ENCODE measurements at regions not wholly inside any gene's neighbourhood (a gene's known extent, or its start where the extent isn't known, plus 50 kb on each side); places are given as distances from the start of the nearest gene placed in this dataset.
"Not testable (repeated sequence)": the region's sequence is repeated elsewhere in the genome, so short reads cannot be mapped to it uniquely, and the experiment has no call there.

DNA sequence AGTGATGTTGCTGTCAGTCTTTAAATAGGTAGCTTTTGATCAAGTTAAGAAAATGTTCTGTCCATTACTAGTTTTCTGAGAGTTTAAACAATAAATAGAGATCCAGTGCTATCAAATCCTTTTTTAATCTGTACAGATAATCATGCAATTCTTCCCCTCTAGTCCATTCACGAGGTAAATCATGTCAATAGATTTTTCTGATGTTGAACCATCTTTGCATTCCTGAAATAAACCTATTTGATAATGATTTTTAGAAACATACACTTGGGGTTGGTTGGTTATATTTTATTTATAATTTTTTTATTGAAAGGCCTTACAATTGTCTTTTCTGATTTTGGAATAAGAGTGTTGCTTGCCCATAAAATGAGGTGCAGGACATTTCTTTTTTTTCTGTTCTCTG is 95.0 kb downstream of the FAM53A start:
- Histone ChIP-seq H3K27me3 (replicated peaks; ENCODE audit: control insufficient read depth, insufficient read depth, low read length, poor library complexity, severe bottlenecking) (no peaks in the 10 kb centered on the region), H3K4me3 (ENCODE audit: insufficient read depth, low read depth, low read length, poor library complexity, severe bottlenecking) (no peak overlapping the region), H3K36me3 (ENCODE audit: control insufficient read depth, insufficient read depth, low read length) (no peaks in the 10 kb centered on the region), H3K9me3 (ENCODE audit: control insufficient read depth, low read length) (peaks cover 9% of the 10 kb centered on the region), H3K4me1 (ENCODE audit: control insufficient read depth, insufficient read depth, low read length, poor library complexity, severe bottlenecking) (no peaks in the 10 kb centered on the region), H3K27ac (ENCODE audit: insufficient read depth, low read length, poor library complexity, severe bottlenecking) (no peak overlapping the region)
- no peak for DNase-seq

DNA sequence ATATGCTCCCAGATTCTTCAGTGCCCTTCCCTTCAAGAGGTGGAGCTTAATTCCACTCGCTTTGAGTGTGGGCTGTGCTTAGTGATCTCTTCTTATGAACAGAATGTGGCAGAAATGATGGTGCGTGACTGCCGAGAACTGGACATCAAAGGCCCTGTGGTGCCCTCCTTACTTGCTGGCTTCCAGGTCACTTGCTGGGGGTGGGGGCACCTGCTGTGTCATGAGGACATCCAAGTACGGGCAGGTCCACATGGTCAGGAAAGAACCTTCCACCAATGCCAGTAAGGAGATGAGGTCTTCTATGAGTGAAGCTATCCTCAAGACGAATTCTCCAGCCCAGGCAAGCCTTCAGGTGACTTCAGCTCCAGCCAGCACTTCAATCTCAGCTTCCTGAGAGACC is 95.8 kb downstream of the FAM53A start:
- Histone ChIP-seq H3K27ac (ENCODE audit: insufficient read depth, low read length, poor library complexity, severe bottlenecking) (no peak overlapping the region), H3K4me1 (ENCODE audit: control insufficient read depth, insufficient read depth, low read length, poor library complexity, severe bottlenecking) (no peaks in the 10 kb centered on the region)
- DNase-seq: no peak

DNA sequence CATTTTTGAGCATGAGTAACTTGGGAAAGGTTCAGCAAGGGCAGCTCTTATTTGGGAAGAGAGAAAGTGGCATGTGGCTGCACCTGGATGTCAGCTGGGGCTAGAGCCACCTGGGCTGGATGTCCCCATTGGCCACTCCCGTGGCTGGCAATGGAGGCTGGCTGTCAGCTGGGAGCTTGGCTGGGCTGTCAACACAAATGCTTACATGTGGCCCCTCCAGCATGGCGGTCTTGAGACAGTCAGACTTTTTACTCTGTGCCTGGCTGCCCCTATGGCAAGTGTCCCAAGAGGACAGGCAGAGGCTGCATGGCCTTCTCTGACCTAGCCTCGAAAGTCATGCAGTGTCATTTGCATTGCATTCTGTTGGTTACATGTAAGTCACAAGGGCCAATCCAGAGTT is 99.6 kb downstream of the FAM53A start:
- Histone ChIP-seq H3K27ac (ENCODE audit: insufficient read depth, low read length, poor library complexity, severe bottlenecking) (no peak overlapping the region), H3K27me3 (replicated peaks; ENCODE audit: control insufficient read depth, insufficient read depth, low read length, poor library complexity, severe bottlenecking) (no peaks in the 10 kb centered on the region), H3K4me1 (ENCODE audit: control insufficient read depth, insufficient read depth, low read length, poor library complexity, severe bottlenecking) (no peaks in the 10 kb centered on the region), H3K4me3 (ENCODE audit: insufficient read depth, low read depth, low read length, poor library complexity, severe bottlenecking) (no peak overlapping the region), H3K36me3 (ENCODE audit: control insufficient read depth, insufficient read depth, low read length) (no peaks in the 10 kb centered on the region), H3K9me3 (ENCODE audit: control insufficient read depth, low read length) (no peaks in the 10 kb centered on the region)
- DNase-seq: no peak

More for the DNA sequence above, 95.8 kb downstream of the FAM53A start:
- H3K4me3 ChIP-seq (ENCODE audit: insufficient read depth, low read depth, low read length, poor library complexity, severe bottlenecking): no peak overlapping the region
- H3K36me3 ChIP-seq (ENCODE audit: control insufficient read depth, insufficient read depth, low read length): no peaks in the 10 kb centered on the region
- peaks cover 9% of the 10 kb centered on the region for H3K9me3 ChIP-seq (ENCODE audit: control insufficient read depth, low read length)
- no peaks in the 10 kb centered on the region for H3K27me3 ChIP-seq (replicated peaks; ENCODE audit: control insufficient read depth, insufficient read depth, low read length, poor library complexity, severe bottlenecking)

DNA sequence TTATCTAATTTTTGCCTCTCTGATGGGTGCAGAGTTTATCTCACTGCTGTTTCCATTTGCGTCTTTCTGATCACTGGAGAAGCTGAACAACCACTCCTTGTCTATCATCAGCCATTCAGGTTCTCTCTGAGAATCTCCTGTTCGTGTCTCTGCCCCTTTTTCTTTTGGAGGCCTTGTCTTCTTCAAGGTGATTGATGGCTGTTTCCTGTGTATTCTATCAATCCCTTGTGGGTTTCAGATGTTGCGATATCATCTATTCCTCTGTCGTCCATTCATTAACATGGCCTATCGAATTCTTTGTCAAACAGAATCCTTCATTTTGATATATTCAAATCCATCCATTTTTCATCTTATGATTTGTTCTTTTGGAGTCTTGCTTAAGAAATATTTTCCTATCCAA is 100.3 kb downstream of the FAM53A start:
- Histone ChIP-seq H3K4me1 (ENCODE audit: control insufficient read depth, insufficient read depth, low read length, poor library complexity, severe bottlenecking) (no peaks in the 10 kb centered on the region), H3K27me3 (replicated peaks; ENCODE audit: control insufficient read depth, insufficient read depth, low read length, poor library complexity, severe bottlenecking) (no peaks in the 10 kb centered on the region), H3K36me3 (ENCODE audit: control insufficient read depth, insufficient read depth, low read length) (no peaks in the 10 kb centered on the region), H3K9me3 (ENCODE audit: control insufficient read depth, low read length) (no peaks in the 10 kb centered on the region), H3K27ac (ENCODE audit: insufficient read depth, low read length, poor library complexity, severe bottlenecking) (no peak overlapping the region), H3K4me3 (ENCODE audit: insufficient read depth, low read depth, low read length, poor library complexity, severe bottlenecking) (no peak overlapping the region)
- DNase-seq: no peak

DNA sequence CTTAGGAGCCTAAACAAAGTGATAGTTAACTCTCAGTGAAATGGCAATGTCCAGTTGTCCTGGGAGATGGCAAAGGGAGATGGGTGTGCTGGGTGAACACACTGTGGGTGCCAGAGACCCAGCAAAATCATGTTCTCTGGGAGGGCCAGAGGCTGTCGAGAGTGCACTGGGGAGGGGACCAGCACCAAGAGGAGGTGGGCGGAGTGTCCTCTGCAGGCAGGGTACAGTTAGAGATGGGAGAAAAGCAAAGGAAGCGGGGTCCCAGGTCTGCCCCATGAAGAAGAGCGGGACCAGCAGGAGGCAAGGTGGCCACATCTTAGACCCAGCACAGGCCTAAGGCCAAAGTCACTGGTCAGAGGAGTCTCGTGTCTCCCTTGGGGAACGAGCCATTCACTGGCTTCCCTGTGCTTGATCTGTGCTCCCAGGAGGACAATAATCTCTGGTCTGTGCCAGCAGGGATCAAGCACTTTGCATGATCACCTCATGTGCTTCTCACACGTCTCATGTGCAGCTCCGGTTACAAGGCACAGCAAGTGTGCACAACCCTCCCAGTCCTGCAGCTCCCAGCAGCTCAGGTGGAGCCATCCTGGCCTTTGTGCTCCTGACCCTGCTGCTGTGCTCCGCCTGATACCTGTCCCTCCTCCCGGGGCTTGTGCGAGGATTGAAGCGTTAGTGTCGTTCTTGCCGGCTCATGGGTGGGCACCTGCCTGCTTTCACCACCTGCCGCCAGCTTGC is 100.9 kb downstream of the FAM53A start:
- no peaks in the 10 kb centered on the region for H3K36me3 ChIP-seq (ENCODE audit: control insufficient read depth, insufficient read depth, low read length)
- H3K27ac ChIP-seq (ENCODE audit: insufficient read depth, low read length, poor library complexity, severe bottlenecking): no peak overlapping the region
- no peaks in the 10 kb centered on the region for H3K27me3 ChIP-seq (replicated peaks; ENCODE audit: control insufficient read depth, insufficient read depth, low read length, poor library complexity, severe bottlenecking)
- no peak for DNase-seq
- no peaks in the 10 kb centered on the region for H3K9me3 ChIP-seq (ENCODE audit: control insufficient read depth, low read length)
- peaks cover 4% of the 10 kb centered on the region for H3K4me1 ChIP-seq (ENCODE audit: control insufficient read depth, insufficient read depth, low read length, poor library complexity, severe bottlenecking)
- no peak overlapping the region for H3K4me3 ChIP-seq (ENCODE audit: insufficient read depth, low read depth, low read length, poor library complexity, severe bottlenecking)

DNA sequence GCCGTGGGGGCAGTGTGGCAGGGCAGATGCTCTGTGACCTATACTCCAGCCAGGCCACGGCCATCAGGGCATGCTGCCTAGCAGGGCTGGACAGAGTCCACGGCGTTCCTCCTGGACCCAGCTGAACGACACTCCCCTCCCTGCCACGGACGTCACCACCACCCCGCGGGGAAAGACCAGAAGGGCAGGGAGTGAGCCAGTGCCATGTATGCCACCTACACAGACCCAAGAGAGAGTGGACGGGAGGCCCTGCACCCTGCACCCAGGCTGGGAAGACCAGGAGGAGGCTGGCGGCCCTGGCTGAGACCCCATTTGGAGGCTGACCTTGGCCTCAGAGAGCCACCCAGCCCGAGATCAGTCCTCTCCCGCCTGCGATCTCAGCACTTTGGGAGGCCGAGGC is 101.9 kb downstream of the FAM53A start:
- H3K27ac ChIP-seq (ENCODE audit: insufficient read depth, low read length, poor library complexity, severe bottlenecking): no peak overlapping the region
- H3K9me3 ChIP-seq (ENCODE audit: control insufficient read depth, low read length): no peaks in the 10 kb centered on the region
- H3K4me1 ChIP-seq (ENCODE audit: control insufficient read depth, insufficient read depth, low read length, poor library complexity, severe bottlenecking): peaks cover 6% of the 10 kb centered on the region
- no peak for DNase-seq
- no peaks in the 10 kb centered on the region for H3K27me3 ChIP-seq (replicated peaks; ENCODE audit: control insufficient read depth, insufficient read depth, low read length, poor library complexity, severe bottlenecking)
- no peak overlapping the region for H3K4me3 ChIP-seq (ENCODE audit: insufficient read depth, low read depth, low read length, poor library complexity, severe bottlenecking)
- no peaks in the 10 kb centered on the region for H3K36me3 ChIP-seq (ENCODE audit: control insufficient read depth, insufficient read depth, low read length)

DNA sequence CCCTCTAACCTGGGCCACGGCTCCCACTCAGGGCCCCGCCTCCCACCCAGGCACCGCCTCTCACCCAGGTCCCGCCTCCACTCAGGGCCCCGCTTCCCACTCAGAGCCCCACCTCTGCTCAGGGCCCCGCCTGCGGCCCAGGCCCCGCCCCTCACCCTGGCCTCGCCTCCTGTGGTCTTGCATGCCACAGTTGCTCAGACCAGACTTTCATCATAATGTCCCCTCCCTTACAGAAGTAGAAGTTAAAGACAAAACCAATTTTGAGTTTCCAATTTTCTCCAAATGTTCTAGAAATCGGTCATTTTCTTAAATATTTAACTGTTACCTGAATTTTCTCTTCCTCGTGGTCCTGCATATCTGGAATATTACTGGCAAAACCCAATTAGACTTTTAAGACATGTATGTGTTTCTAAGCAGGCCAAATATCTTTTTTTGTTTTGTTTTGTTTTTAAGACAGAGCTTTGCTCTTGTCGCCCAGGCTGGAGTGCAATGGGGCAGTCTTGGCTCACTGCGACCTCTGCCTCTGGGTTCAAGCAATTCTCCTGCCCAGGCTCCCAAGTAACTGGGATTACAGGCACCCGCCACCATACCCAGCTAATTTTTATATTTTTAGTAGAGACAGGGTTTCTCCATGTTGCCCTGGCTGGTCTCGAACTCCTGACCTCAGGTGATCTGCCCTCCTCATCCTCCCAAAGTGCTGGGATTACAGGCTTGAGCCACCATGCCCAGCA is 102.8 kb downstream of the FAM53A start:
- not testable (repeated sequence) for H3K4me3 ChIP-seq (ENCODE audit: insufficient read depth, low read depth, low read length, poor library complexity, severe bottlenecking); H3K4me1 ChIP-seq (ENCODE audit: control insufficient read depth, insufficient read depth, low read length, poor library complexity, severe bottlenecking); H3K27me3 ChIP-seq (replicated peaks; ENCODE audit: control insufficient read depth, insufficient read depth, low read length, poor library complexity, severe bottlenecking); H3K27ac ChIP-seq (ENCODE audit: insufficient read depth, low read length, poor library complexity, severe bottlenecking); H3K36me3 ChIP-seq (ENCODE audit: control insufficient read depth, insufficient read depth, low read length); H3K9me3 ChIP-seq (ENCODE audit: control insufficient read depth, low read length)
- peak; percentile 88 to 93 (median 88) for DNase-seq

DNA sequence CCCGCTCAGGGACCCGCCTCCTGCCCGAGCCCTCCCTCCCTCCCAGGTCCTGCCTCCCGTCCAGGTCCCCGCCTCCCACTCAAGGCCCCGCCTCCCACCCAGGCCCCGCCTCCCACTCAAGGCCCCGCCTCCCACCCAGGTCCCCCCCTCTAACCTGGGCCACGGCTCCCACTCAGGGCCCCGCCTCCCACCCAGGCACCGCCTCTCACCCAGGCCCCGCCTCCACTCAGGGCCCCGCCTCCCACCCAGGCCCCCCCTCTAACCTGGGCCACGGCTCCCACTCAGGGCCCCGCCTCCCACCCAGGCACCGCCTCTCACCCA is 103.5 kb downstream of the FAM53A start:
- not testable (repeated sequence) for H3K27me3 ChIP-seq (replicated peaks; ENCODE audit: control insufficient read depth, insufficient read depth, low read length, poor library complexity, severe bottlenecking); H3K4me3 ChIP-seq (ENCODE audit: insufficient read depth, low read depth, low read length, poor library complexity, severe bottlenecking); DNase-seq; H3K4me1 ChIP-seq (ENCODE audit: control insufficient read depth, insufficient read depth, low read length, poor library complexity, severe bottlenecking); H3K9me3 ChIP-seq (ENCODE audit: control insufficient read depth, low read length); H3K36me3 ChIP-seq (ENCODE audit: control insufficient read depth, insufficient read depth, low read length); H3K27ac ChIP-seq (ENCODE audit: insufficient read depth, low read length, poor library complexity, severe bottlenecking)

DNA sequence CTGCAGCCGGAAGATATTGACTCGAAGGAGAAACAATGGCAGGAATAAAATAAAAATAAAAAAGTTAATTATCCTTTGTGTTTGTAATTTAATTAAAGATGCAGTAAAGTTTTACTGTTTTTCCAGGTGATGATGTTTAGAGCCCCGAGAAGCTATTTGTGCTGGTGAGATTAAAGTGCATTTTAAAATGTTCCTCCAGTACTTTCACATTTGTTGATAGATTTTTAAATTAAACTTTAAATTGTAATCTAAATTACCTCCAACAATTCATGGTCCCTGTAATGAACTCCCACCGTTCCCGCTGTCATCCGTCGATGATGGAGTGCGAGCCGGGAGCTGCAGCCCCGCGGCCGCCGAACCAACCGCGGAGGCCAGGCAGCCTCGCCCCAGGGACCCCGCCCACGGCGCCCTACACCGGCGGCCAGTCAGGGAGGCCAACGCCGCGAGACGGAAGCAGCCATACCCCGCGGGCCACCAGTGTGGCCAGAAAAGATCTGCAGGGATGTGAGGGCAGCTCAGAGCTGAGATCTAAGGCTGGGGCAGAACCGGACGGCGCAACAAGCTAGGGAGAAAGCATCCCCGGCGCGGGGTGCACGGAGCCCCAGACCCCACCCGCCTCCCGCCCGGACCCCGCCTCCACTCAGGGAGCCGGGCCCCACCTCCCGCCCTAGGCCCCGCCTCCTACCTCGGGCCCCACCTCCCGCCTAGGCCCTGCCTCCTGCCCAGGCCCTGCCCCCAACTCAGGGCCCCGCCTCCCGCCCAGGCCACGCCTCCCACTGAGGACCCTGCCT is 104.0 kb downstream of the FAM53A start:
- H3K9me3 ChIP-seq (ENCODE audit: control insufficient read depth, low read length): no peaks in the 10 kb centered on the region
- peak overlapping the region; percentile 64 for H3K4me3 ChIP-seq (ENCODE audit: insufficient read depth, low read depth, low read length, poor library complexity, severe bottlenecking)
- H3K27me3 ChIP-seq (replicated peaks; ENCODE audit: control insufficient read depth, insufficient read depth, low read length, poor library complexity, severe bottlenecking): no peaks in the 10 kb centered on the region
- H3K4me1 ChIP-seq (ENCODE audit: control insufficient read depth, insufficient read depth, low read length, poor library complexity, severe bottlenecking): peaks cover 6% of the 10 kb centered on the region
- H3K36me3 ChIP-seq (ENCODE audit: control insufficient read depth, insufficient read depth, low read length): no peaks in the 10 kb centered on the region
- peak overlapping the region; percentile 73 for H3K27ac ChIP-seq (ENCODE audit: insufficient read depth, low read length, poor library complexity, severe bottlenecking)
- DNase-seq: peak; percentile 89 to 98 (median 91)
